ENCODE measurements at regions not wholly inside any gene's neighbourhood (a gene's known extent, or its start where the extent isn't known, plus 50 kb on each side); places are given as distances from the start of the nearest gene placed in this dataset.

- no peak for TF ChIP-seq EZH2phosphoT487 (IDR thresholded peaks at IDR 0.05; ENCODE audit: insufficient read depth, low read depth)
- TF ChIP-seq EZH2 (IDR thresholded peaks at IDR 0.05; ENCODE audit: insufficient read depth, poor library complexity, severe bottlenecking), result no peak
Measured at GRCh38 chr2:198591586-198591985, 787.2 kb downstream of the PLCL1 start.
